ENCODE measurements at regions not wholly inside any gene's neighbourhood (a gene's known extent, or its start where the extent isn't known, plus 50 kb on each side); places are given as distances from the start of the nearest gene placed in this dataset.
"Not testable (repeated sequence)": the region's sequence is repeated elsewhere in the genome, so short reads cannot be mapped to it uniquely, and the experiment has no call there.

- H3K4me3 ChIP-seq (ENCODE audit: low read depth, poor library complexity, severe bottlenecking): no peak overlapping the region
- WGBS, 2 donors: 79 to 81% methylated on average over 10 of the region's 10 CpGs
- intact Hi-C loops (cut with DNase I; ENCODE audit: low total_unique reads): no loop called here
- no peak for DNase-seq (ENCODE audit: low spot score in 2 of 2)
- no peak for TF ChIP-seq POLR2A (IDR thresholded peaks at IDR 0.05)
- TF ChIP-seq CTCF (IDR thresholded peaks at IDR 0.05): no peak
These were observed 299.7 kb upstream of the SGCG start for GRCh38 chr13:22880741-22881720.

DNA sequence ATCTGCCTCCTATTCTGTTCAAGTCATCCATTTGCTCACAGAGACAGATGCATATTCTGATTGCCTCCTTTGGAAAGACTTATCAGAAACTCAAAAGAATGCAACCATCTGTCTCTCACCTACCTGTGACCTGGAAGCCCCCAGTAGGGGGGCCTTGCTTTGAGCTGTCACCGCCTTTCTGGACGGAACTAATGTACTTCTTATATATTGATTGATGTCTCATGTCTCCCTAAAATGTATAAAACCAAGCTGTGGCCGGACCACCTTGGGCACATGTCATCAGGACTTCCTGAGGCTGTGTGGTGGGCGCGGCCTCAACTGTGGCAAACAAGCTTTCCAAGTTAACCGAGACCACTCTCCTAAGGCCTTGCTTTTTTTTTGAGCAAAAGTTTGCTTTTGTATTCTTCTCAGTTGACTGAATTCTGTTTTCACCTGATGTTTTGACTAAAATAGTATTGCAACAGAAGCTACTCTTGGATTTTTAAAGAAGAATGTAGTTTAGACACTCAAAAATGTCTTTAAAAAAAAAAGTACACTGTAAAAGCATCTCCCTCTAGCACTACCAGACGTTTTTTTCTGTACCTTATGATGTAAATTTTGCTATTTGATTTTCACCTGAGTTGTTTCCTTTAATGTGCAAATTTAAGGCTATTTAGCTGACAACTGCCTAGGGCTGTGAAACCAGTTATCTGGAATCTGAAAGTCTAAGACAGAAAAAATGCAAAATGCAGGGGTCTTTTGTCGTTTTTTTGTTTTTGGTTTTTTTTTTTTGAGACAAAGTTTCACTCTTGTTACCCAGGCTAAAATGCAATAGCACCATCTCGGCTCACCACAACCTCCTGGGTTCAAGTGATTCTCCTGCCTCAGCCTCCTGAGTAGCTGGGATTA lies 298.8 kb upstream of the SGCG start:
- intact Hi-C loops (cut with DNase I; ENCODE audit: low total_unique reads); DNase-seq (ENCODE audit: low spot score in 2 of 2); H3K4me3 ChIP-seq (ENCODE audit: low read depth, poor library complexity, severe bottlenecking): not testable (repeated sequence)
- WGBS, 2 donors: 66 to 69% methylated on average over 9 of the region's 9 CpGs

- no peak for DNase-seq (ENCODE audit: low spot score in 2 of 2)
- no peak overlapping the region for H3K4me3 ChIP-seq (ENCODE audit: low read depth, poor library complexity, severe bottlenecking)
- TF ChIP-seq CTCF (IDR thresholded peaks at IDR 0.05) (no peak), POLR2A (IDR thresholded peaks at IDR 0.05) (no peak)
- intact Hi-C loops (cut with DNase I; ENCODE audit: low total_unique reads): no loop called here
- WGBS, 2 donors: 68 to 75% methylated on average over 7 of the region's 7 CpGs
These were observed 297.4 kb upstream of the SGCG start for GRCh38 chr13:22883262-22883840.

DNA sequence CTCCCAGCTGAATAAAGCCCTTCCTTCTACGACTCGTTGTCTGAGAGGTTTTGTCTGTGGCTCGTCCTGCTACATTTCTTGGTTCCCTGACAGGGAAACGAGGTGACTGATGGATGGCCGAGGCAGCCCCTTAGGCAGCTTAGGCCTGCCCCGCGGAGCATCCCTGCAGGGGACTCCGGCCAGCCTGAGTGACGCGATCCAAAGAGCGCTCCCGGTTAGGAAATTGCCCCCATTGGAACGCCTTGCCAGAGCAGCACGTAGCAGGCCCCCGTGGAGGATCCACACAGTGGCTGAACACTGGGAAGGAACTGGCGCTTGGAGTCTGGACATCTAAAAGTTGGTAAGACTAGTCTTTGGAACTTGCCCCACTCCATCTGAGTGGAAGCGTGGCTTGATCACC lies 296.8 kb upstream of the SGCG start:
- intact Hi-C loops (cut with DNase I; ENCODE audit: low total_unique reads): no loop called here
- 81 to 84% methylated on average over 17 of the region's 17 CpGs for WGBS, 2 donors
- no peak overlapping the region for H3K4me3 ChIP-seq (ENCODE audit: low read depth, poor library complexity, severe bottlenecking)
- DNase-seq (ENCODE audit: low spot score in 2 of 2): no peak
- TF ChIP-seq POLR2A (IDR thresholded peaks at IDR 0.05) (no peak), CTCF (IDR thresholded peaks at IDR 0.05) (no peak)

DNA sequence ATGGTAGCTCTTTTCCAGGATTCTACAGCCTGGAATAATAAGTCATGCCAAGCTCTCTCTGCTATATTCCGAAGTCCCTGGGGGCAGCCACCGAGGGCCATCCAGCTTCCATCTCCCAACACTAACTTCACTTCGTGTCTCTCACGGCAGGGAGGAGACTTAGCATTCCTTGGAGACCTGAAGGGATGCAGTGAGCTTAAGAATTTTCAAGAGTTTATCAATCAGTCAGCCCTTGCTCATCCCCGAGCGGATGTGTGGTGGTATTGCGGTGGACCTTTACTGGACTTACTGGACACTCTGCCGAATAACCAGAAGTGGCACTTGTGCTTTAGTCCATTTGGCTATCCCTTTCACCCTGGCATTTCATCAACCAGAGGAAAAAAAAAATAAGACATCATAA lies 294.7 kb upstream of the SGCG start:
- 84 to 89% methylated on average over 5 to 8 of the region's 8 CpGs for WGBS, 2 donors
- DNase-seq (ENCODE audit: low spot score in 2 of 2); H3K4me3 ChIP-seq (ENCODE audit: low read depth, poor library complexity, severe bottlenecking); intact Hi-C loops (cut with DNase I; ENCODE audit: low total_unique reads): not testable (repeated sequence)

DNA sequence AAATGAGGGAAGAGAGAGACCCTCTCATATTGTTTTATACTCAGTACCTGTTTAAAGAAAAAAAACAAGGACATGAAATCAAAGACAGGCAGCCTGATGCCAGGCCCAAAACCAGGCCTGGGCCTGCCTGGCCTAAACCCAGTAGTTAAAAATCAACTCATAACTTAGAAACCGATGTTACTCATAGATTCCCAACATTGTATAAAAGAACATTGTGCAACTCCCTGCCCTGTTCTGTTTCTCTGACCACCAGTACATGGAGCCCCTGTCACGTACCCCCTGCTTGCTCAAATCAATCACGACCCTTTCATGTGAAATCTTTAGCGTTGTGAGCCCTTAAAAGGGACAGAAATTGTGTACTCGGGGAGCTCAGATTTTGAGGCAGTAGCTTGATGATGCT lies 291.4 kb upstream of the SGCG start:
- DNase-seq (ENCODE audit: low spot score in 2 of 2); intact Hi-C loops (cut with DNase I; ENCODE audit: low total_unique reads); H3K4me3 ChIP-seq (ENCODE audit: low read depth, poor library complexity, severe bottlenecking): not testable (repeated sequence)
- WGBS, 2 donors: 93 to 95% methylated on average over 5 of the region's 5 CpGs

DNA sequence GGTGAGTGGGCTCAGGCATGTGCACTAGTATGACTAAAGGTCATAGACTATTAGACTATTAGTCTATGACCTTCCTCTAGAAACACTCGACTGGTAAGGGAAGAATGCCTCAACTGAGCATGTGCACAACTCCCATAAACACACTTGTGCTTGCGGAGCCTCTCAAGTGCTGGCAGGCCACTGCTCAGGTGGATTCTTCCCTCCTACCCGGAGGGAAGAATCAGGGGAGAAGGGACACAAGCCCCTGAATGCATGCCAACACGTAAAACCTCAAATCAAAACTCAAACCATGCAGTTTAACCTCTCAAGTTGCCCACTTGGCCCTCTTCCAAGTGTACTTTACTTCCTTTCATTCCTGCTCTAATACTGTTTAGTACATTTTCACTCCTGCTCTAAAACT lies 287.6 kb upstream of the SGCG start:
- no peak overlapping the region for H3K4me3 ChIP-seq (ENCODE audit: low read depth, poor library complexity, severe bottlenecking)
- TF ChIP-seq POLR2A (IDR thresholded peaks at IDR 0.05) (no peak), CTCF (IDR thresholded peaks at IDR 0.05) (no peak)
- no peak for DNase-seq (ENCODE audit: low spot score in 2 of 2)
- WGBS, 2 donors: 17 to 40% methylated on average over 4 of the region's 4 CpGs
- intact Hi-C loops (cut with DNase I; ENCODE audit: low total_unique reads): no loop called here

Measured in lower leg skin (tissue), 4 donors.